ENCODE measurements at regions not wholly inside any gene's neighbourhood (a gene's known extent, or its start where the extent isn't known, plus 50 kb on each side); places are given as distances from the start of the nearest gene placed in this dataset.

GRCh38 chr10:9845075-9845474 is 1172.6 kb upstream of the CELF2 start:
- DNase-seq (ENCODE audit: low spot score) = no peak
- Histone ChIP-seq H3K36me3 (ENCODE audit: control insufficient read depth in 4 of 4, insufficient read depth in 3 of 4, low read depth in 1 of 4, low read length in 3 of 4) (no peaks in the 10 kb centered on the region), H3K27ac (ENCODE audit: low read depth in 1 of 2, low read length in 2 of 2) (no peak overlapping the region), H3K9ac (ENCODE audit: low read depth in 1 of 2, low read length in 2 of 2) (no peak overlapping the region), H3K4me1 (ENCODE audit: control insufficient read depth in 4 of 4, insufficient read depth in 4 of 4, low read length in 3 of 4) (no peaks in the 10 kb centered on the region), H3K9me3 (ENCODE audit: control insufficient read depth in 4 of 4, low read length in 3 of 4) (peaks cover 0 to 5% (median 1%) of the 10 kb centered on the region in 4 donors), H3K27me3 (ENCODE audit: control insufficient read depth in 4 of 4, insufficient read depth in 4 of 4, low read length in 3 of 4) (no peaks in the 10 kb centered on the region), H3K4me3 (ENCODE audit: low read depth in 1 of 3, low read length in 3 of 3) (no peak overlapping the region)
- TF ChIP-seq NR2F2 (IDR thresholded peaks at IDR 0.05) (no peak), HNF4G (IDR thresholded peaks at IDR 0.05) (no peak), JUND (IDR thresholded peaks at IDR 0.05) (no peak), TAF1 (conservative IDR thresholded peaks at IDR 0.05) (no peak), REST (IDR thresholded peaks at IDR 0.05) (no peak), ATF3 (IDR thresholded peaks at IDR 0.05) (no peak), CTCF (IDR thresholded peaks at IDR 0.05; ENCODE audit: low read depth, low read length, missing input control) (no peak)

GRCh38 chr10:9848278-9848677 is 1169.4 kb upstream of the CELF2 start:
- Histone ChIP-seq H3K9me3 (ENCODE audit: control insufficient read depth in 4 of 4, low read length in 3 of 4) (peaks cover 0 to 8% (median 1%) of the 10 kb centered on the region in 4 donors), H3K27me3 (ENCODE audit: control insufficient read depth in 4 of 4, insufficient read depth in 4 of 4, low read length in 3 of 4) (no peaks in the 10 kb centered on the region), H3K27ac (ENCODE audit: low read depth in 1 of 2, low read length in 2 of 2) (no peak overlapping the region), H3K4me1 (ENCODE audit: control insufficient read depth in 4 of 4, insufficient read depth in 4 of 4, low read length in 3 of 4) (no peaks in the 10 kb centered on the region), H3K36me3 (ENCODE audit: control insufficient read depth in 4 of 4, insufficient read depth in 3 of 4, low read depth in 1 of 4, low read length in 3 of 4) (no peaks in the 10 kb centered on the region), H3K9ac (ENCODE audit: low read depth in 1 of 2, low read length in 2 of 2) (no peak overlapping the region), H3K4me3 (ENCODE audit: low read depth in 1 of 3, low read length in 3 of 3) (no peak overlapping the region)
- TF ChIP-seq RXRA (IDR thresholded peaks at IDR 0.05) (no peak), RAD21 (IDR thresholded peaks at IDR 0.05) (no peak), REST (IDR thresholded peaks at IDR 0.05) (no peak), HNF4A (conservative IDR thresholded peaks at IDR 0.05) (no peak), ZBTB33 (IDR thresholded peaks at IDR 0.05) (no peak)
- no peak for DNase-seq (ENCODE audit: low spot score)
